GM18499 (cell line): ENCODE measurements at regions not wholly inside any gene's neighbourhood (a gene's known extent, or its start where the extent isn't known, plus 50 kb on each side); places are given as distances from the start of the nearest gene placed in this dataset.
"Not testable (repeated sequence)": the region's sequence is repeated elsewhere in the genome, so short reads cannot be mapped to it uniquely, and the experiment has no call there.

Experiments
- ATAC-seq: cut with Tn5 transposase; IDR thresholded peaks from one replicate; pipeline ENCODE4 v1.9.1; 2021; ENCODE audit warnings: moderate number of reproducible peaks; ENCODE audit not compliant: insufficient read depth, unreplicated experiment

DNA sequence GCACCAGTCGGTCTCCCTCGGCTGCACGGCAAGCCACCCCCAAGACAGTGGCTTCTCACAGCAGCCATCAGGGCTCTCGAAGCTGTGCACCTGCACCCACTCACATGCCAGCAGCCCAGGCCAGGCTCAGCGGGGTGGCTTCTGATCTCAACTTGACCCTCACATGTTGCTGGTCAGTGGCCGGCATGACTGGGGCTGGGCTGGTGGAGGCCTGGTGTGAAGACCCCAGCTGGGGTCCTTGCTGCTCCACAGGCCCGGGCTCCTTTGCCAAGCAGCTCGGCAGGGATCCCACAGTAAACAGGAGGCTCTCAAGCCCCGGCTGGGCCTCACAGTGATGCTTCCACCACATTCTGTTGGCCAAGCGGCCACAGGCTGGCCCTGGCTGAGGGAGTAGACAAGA is 128.2 kb downstream of the BRD1 start:
- ATAC-seq = no peak

DNA sequence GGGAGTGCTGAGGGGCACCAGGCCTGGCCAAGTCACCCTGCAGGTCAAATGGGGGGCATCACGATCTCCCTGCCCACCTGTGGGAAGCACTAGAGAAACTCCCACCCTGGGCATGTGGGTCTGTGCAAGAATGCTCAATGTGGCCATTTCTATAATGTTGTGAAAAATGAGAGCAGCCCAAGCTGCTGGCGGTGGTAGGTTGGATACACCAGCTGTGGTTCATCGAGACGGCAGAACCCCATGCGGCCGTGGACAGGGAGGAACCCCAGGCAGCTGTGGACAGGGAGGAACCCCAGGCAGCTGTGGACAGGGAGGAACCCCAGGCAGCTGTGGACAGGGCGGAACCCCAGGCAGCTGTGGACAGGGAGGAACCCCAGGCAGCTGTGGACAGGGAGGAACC is 129.1 kb downstream of the BRD1 start:
- not testable (repeated sequence) for ATAC-seq

DNA sequence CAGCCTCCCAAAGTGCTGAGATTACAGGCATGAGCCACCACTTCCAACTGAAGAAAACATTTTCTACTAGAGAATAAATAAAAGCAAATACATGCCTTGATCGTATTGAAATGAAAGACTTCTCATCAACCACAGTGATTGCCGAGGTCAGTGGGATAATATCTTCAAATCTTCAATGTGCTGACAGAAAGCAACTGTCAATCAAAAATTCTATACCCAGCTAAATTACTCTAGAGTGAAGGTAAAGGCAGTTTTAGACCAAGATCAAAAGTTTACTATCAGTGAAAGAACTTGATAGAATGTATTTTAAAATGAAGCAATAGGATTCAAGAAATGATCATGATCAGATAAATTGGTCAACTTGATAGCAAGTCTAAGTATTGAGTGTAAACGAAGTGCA is 130.6 kb downstream of the BRD1 start:
- ATAC-seq = no peak

DNA sequence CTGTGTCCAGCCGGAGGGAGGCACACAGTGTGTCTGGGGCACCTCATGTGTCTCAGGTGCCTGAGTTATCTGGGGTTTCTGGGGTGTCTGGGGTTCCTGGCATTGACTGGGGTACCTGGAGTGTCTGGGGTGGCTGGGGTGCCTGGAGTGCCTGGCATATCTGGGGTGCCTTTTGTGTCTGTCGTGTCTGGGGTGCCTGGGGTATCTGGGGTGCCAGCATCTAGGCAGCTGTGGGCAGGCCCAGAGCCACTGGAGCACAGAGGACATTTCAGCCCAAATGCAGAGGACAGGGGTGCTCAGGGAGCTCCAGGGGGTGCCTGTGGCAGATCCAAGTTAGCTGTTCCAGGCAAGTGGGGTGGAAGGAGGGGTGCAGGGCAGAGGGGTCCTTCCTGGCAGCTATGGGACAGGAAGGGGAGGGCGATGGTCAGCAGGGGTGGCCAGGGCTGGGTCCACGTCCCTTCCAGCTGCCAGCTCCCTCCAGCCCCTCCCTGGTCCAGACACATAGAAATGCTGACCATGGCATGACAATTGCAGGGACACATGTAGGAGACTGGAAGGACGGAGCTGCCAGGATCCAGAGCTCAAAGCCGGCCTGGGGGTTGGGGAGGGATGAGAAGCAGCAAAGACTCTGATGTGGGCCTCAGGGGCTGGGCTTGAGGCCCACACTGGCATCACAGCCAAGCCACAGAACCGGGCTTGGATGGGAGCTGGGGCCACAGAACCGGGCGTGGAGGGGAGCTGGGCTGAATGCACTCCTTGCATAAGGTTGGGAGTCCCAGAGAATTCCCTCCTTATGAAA is 133.0 kb downstream of the BRD1 start:
- ATAC-seq = no peak

DNA sequence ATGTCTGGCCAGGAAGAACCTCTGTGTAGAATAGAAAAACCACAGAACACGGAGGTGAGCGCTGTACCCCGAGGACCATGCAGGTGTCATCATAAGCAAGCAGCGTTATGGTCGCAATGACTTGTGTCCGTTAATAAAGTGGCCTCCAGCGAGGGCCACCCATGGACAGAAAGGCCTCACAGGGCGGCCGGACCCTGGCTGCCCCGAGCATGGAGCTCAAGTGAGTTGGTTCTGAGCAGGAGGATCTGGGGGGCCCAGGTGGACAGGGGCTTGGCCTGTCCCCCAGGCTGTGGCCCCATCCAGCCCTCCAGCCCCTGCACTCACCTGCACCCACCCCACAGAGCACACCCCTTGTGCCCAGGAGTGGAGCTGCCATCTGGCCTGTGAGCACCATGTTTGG is 133.8 kb downstream of the BRD1 start:
- ATAC-seq = no peak

DNA sequence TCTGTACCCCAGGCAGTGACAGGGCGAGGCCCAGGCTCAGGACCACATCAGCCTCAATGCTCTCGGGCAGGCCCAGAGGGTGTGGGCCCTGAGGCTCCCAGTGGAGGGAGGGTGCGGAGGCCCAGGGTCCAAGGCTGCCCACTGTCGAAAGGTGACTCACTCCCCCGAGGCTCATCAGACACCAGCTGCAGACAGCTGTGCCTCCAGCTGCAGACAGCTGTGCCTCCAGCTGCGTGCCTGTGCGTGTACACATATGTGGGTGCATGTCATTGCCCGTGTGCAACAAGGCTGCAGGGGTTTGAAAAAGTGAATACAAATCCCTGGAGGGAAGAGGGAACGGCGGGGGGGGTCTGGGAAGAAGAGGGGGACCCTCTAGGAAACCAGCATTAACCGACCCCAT is 134.3 kb downstream of the BRD1 start:
- no peak for ATAC-seq

DNA sequence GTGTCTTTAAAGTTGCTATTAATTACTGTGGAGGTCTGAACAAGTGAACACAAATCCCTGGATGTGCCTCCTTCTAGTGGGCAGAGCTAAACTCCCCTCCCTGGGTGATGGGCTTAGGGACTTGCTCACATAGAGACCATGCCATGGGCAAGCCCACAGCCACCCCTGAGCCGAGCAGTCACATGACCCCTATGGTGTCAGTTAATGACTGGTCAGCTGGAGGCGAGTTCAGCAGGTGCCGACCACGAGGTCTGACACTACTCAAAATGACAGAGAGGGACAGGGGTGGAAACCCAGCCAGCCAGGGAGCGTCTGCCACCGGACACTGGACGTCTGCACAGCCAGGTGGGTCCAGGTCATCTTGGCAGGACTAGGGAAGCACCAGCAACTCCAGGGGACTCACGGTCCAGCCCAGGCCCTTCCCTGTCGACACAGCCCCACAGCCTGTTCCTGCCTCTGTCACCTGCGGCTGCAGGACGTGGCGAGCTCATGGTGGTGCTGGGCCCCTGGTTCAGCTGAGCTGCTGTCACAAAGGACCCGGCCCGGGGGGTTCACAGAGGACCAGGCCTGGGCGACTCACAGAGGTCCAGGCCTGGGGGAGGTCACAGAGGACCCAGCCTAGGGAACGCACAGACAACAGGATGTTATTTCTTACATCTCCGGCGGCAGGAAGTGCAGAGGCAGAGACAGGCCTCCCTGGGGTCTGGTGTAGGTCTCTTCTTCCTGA is 135.0 kb downstream of the BRD1 start:
- no peak for ATAC-seq

DNA sequence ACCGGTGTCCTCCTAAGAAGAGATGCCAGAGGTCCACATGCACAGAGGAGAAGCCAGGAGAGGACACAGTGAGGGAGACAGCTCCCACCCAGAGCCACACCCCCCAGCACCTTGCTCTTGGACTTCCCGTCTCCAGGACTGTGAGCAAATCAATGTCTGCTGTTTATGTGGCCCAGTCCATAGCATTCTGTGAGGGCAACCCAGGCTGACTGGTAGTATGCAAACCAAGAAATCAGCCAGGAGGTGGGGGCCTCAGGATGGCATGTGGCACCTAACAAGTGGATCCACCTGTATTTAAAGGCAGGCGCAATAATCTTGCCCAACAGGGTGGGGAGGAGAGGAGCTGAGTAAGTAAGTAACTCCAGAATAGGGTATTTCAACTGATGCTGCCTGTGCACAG is 136.4 kb downstream of the BRD1 start:
- no peak for ATAC-seq

DNA sequence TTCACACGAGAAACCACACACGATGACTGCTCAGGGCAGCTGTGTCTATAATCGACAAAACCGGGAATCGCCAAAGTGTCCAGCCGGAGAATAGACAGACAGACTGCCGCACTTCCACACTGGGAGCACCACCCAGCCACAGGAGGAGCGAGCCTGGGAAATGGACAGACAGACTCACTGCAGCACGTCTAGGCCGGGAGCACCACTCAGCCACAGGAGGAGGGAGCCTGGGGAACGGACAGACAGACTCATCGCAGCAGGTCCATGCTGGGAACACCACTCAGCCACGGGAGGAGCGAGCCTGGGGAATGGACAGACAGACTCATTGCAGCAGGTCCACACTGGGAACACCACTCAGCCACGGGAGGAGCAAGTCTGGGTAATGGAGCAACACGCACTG is 137.2 kb downstream of the BRD1 start:
- no peak for ATAC-seq

DNA sequence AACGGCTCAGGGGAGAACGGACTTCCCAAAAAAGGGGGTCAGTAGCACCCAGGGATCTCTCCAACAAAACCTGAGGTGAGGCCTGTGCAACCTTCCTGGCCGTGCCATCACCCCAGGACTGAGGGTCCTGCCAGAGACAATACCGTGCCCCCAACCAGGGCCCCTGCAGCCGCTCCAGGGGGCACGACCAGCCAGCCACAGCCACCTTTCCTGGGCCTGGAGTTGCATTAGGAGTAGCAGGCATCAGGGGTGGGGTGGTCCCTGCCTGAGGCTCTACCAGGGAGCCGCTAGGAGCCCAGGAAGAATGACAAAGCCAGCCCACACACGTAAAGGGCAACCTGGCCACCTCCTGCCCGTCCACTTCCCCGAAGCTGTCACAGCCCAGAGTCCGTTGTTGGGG is 137.8 kb downstream of the BRD1 start:
- no peak for ATAC-seq

DNA sequence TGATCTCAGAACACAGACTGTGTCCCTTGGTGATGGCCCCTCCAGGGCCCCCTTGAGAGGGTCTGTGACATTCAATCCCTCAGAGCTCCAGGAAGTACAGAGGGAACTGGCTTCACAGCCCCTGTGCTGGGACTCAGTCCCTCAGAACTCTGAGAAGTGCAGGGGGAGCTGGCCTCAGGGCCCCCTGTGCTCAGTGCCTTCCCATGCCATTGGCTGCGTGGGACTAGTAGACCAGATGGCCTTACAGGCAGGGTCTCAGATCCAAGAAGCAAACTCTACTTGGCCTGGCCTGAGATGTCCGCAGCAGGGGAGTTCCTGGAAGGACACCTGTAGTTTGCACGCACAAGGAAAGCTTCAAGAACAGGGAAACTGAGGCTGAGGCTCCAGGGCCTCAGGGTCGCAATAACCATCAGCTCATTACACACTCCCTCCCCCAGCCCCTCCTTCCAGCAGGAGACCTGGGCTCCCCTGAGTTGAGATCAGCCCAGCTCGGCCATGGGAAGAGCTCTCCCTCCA is 138.4 kb downstream of the BRD1 start:
- no peak for ATAC-seq

DNA sequence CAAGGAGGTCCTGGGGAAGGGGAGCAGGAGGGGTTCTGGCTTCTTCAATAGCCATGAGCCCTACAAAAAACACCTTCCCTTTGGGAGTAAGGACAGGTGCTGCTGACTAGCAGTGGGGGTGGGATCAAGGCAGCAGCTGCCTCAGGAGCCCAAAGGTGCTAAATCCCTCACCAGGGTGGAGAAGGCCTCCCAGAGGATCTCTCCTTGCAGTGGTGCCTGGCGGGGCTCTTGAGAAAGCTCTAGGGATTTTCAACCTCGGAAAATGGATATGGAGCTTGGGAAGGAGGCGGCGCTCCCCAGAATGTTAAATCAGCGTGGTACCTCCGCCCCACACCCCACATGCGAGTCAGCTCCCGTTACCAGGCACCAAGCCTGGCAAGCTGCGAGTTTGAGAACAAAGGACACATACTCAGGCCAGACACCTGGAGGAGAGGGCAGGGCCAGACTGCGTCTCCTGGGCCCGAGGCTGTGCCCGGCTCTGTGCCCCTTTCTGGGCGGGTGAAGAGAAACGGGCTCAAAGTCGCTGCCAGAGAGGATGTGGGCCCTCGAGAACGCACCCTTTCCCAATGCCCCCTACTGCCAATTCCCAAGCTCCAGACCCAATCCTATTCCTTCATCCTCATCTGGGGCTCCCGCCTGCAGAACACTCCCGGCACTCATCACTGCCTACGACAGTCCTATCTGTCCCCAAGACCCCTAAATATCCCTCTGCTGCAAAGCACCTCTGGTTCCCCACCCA is 139.0 kb downstream of the BRD1 start:
- ATAC-seq = no peak

DNA sequence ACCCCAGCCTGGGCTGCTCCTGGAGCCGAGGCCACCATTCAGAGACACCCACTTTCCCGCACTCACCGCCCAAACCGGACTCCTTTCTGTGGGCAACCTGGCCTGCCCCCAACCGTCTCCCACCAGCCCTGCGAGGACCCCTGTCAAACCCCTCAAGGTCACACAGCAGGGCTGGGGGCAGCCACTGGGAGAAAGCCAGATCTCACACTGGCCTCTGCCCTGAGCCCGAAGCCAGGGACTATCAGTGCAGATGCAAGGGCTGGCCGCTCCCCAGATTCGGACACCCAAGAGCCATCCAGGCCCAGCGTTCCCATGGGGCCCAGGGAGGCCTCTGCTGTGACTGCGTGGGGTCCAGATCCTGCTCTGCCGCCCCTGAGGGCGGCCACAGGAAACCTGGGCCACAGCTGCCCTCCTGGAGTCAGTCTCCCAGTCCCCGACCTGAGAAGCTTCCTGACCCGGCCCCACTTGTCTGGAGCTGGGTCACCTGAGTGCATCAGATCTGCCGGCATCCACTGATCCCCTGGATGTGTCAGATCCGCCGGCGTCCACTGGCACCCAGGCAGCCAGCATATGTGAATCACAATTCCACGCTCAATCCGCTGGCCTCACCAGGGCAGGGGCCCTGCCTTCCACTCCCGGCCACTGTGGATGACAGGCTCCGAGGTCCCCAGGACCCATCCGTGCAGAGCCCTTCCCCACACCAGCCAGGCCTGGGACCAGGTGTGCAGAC is 139.7 kb downstream of the BRD1 start:
- ATAC-seq = no peak

DNA sequence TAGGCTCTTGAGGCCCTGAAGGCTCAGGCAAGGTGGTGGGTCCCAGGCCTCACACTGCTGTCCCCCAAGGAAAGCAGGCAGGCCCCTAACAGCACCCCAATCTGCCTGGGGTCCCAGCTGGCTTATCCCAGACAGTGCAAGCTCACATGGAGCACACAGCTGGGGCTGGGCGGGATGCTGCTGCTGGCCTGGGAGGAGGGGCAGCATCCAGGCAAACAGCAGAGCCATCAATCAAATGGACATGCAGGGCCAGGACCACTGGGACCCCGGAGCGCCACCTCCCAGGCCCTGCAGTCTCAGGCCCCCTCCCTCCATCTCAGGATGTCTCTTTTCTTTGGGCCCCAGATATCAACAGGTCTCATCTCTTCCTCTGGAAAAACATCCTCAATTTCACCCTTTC is 140.3 kb downstream of the BRD1 start:
- ATAC-seq = no peak

DNA sequence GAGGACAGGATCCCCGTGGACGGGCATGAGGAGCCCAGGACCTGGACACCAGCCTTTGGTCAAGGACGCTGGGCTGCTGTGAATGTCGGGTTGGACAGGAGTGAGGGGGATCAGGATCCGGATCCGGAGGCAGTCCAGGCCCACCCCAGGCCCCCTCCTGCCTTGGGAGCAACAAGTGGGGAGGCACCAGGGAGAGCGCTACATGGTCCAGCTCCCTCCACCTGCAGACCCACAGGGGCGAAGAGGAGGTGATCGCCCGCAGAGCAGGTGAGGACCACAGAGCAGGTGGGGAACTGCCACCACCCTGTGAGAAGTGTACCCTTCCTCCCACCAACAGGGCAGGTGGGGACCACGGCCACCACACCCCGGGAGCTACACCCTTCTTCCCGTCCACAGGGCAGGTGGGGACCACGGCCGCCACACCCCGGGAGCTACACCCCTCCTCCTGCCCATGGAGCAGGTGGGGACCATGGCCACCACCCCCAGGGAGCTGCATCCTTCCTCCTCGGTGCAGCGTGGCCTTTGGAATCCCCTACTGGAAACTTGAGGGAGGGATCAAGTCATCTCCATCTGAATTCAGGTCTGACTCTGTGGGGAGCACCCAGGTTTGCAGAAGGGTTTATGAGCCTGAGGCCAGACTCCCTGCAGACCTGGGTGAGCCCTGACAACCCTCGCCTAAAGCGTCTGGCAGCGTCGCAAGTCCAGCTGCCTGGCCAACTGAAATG is 141.0 kb downstream of the BRD1 start:
- ATAC-seq = no peak

DNA sequence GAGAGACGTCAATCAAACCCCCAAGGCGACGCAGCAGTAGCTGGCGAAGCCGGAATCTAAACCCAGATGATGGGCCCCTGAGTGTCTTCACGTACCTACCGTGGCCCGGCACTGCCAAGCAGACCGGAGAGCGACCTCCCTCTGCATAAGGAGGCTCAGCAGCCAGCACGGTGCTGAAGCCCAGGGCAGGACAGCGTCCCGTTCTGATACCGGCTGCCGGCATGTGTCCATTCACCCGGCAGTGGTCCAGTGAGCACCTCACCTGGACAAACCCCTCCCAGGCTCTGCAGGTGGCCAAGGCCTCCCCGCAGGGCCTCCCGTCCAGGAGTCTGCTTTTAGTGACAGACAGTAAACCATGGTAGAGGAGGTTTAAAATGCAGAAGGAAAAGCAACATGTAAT is 142.0 kb downstream of the BRD1 start:
- ATAC-seq = no peak

DNA sequence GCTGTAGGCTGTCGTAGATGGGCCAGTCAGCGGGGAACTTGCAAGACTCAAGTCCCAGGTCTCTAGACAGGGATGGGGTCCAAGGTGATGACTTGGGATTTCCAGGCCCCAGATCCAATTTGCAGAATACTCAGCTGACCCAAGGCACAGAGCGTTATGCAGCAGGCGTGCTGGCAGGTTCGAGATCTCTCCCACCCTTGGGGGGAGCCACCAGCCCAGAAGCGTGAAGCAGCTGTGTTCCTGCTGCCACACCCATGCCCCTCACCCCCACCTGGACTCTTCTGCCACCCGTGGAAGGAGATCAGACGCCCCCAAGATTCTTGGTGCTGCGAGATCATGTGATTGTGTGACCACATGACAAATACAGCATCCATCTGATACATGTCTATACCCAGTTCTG is 142.6 kb downstream of the BRD1 start:
- ATAC-seq = no peak

DNA sequence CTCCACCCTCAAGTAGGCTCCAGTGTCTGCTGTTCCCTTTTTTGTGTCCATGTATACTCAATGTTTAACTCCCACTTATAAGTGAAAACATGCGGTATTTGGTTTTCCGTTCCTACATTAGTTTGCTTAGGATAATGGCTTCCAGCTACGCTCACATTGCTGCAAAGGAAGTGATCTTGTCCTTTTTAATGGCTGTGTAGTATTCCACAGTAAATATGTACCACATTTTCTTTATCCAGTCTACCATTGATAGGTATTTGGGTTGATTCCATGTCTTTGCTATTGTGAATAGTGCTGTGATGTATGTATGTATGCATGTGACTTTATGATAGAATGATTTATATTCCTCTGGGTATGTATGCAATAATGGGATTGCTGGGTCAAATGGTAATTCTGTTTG is 144.6 kb downstream of the BRD1 start:
- no peak for ATAC-seq

DNA sequence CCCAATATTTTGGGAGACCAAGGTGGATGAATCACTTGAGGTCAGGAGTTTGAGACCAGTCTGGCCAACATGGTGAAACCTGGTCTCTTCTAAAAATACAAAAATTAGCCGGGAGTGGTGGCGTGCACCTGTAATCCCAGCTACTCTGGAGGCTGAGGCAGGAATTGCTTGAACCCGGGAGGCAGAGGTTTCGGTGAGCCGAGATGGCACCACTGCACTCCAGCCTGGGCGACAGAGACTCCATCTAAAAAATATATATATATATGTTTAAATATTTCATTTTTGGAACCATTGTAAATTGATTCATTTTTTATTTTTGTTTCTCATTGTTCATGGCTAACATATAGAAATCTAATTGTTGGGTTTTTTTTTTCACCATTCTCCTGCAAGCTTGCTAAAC is 146.9 kb downstream of the BRD1 start:
- not testable (repeated sequence) for ATAC-seq

DNA sequence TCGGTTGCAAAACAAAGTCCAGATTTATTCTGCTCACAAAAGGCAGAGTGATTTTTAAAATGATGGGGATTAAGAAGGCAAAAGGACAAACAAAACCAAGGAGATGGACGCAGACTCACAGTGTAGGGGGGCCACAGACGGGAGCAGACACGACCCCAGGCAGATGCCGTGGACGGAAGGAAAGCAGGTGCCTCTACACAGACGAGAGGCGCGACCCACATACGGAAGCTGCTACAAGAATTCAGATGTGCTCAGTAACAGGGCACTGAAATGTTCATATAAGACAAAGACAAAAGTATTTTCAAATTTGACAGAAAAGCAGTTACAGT is 148.9 kb downstream of the BRD1 start:
- ATAC-seq = no peak
